ENCODE measurements at regions not wholly inside any gene's neighbourhood (a gene's known extent, or its start where the extent isn't known, plus 50 kb on each side); places are given as distances from the start of the nearest gene placed in this dataset.

DNA sequence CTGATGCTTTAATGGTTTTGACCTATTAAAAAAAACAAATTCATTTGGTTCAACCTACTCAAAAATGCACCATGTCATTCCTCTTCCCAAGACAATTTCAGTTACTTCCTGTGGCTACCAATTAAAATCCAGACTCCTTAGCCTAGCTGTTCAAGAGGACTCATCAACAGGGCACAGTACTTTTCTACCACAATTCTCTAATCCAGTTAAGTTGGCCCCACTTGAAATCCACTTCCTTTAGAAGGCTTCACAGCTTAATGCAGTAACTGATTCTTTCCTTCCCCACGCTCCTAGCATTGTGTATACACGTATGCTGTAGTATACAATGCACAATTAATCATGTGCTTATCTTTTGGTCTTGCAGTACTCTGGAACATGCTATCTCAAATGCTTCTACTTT is 129.8 kb downstream of the UGT8 start:
- DNase-seq, result no peak

DNA sequence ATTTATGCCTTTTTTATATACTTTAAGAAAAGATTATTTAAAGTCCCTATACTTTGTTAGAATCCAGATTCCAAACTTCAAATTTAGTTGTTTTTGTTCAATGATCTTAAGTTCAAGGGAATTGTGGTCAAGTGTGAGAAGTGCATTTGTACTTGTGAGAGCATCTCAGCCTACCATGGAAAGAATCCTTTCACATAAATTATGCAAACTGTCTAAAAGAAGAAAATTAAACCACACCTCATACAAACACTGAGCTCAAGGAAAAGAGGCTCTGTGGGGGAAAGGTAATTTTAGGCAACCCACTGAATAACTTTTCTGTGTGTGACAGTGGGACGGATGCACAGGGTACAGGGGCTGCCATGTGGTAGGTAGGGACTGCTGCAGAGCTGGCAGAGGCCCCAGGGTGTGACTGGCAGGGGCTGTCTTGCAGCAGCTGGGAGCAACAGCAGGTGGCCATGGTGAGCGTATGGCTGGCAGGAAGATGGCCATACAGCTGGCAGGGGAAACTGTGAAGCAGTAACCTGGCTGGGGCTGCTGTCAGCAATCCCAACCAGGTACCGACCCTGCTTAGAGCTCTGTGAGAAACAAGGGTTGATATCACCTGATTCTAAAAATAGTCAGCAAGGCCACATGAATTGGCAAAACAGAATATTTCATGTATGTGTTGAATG is 130.6 kb downstream of the UGT8 start:
- peak; percentile 74 for DNase-seq

DNA sequence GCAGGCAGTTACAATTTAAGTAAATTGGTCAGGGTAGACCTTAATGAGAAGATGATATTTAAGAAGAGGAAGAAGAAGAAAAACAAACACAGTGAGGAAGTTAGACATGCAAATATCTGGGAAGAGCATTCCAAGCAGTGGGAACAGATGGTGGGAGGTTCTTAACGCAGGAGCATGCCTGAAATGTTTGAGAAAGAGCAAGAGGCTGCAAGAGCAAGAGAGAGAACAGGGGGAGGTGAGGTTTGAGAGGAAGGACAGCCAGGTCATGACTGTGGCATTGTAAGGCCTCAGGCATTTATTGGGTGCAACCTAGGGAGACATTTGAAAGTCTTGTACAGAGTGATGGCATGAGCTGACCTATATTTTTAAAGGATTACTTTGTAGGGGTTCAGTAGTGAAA is 136.0 kb downstream of the UGT8 start:
- peak; percentile 75 for DNase-seq

DNA sequence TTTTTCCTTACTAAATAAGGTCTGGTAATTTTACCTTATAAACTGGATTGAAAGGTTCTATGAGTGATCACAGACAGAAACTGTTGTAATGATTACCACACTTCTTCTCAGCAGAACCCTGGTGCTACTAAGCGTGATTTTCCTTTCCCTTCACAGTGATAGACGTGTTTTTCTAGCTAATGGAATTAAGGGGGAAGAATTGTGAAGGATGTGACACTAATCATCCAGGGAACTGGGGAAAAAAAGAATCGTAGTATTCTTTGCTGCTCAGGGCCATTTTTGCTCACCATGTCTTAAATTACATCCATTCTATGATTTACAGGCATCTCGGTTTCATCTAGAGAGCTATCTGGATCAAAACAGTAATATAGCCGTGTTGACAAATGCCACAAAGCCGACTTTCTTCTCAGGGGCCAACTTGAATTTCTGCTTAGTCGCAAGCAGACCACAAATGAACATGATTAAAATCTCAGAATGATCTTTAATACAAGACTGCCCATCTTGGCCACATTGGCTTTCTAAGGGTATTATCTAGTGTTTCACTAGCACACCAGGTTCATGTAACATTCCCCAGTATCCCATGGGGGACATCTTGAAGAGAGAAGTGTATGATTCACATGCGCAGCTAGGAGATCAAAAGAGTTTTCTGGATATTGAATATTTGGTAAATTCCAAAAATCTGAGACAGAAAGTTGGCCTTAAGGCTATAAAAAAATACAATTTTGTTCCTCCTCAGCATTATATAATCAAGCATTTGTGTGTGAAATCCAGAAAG is 154.0 kb downstream of the UGT8 start:
- DNase-seq, result no peak

DNA sequence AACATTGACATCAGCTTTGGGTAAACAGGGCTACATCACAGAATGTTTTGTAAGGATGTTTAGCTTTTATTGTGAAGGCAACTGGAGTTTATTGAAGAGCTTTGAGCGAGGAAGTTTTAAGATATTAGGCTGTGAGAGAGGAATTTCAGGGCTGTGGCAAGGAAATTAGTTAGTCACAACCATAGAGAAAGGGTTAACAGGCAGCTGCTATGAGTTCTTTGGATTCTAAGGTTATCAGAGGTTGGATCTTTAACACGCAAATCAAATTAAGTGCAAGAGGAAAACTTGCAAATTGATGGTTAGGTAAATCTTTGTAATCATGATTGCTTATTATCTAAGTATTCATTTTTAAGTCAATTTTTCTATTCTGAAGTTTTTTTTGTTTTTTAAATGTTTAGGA is 156.0 kb downstream of the UGT8 start:
- DNase-seq, result no peak

DNA sequence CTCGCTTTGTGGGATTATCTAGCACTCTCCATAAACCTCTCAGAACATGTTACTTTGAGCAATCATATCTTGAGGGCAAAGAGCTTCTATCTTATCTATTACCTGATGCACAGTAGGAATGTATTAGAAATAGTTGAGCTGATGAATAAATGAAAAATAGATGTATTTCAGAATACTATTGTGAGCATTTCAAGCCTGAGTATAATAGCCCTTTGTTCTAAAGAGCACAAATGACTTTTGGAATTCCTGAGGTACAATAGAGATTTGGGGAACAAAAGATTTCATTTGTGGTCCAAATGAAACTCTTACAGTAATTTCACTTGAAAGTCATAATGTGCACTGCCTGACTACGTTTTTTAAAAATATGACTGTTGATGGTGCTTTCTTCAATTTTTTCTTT is 159.5 kb downstream of the UGT8 start:
- no peak for DNase-seq

DNA sequence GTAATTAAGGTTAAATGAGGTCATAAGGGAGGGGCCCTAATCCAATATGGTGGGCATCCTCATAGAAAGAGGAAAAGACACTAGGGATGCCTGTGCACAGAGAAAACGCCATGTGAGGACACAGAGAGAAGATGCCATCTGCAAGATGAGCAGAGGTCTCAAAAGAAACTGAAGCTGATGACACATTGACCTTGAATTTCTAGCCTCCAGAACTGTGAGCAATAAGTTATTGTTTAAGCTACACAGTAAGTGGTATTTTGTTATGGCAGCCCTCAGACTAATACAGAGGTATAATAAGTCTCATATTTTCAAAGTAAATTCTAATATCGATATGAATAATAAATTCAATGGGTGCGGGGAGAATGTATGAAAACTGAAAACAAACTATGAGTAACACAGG is 169.9 kb downstream of the UGT8 start:
- no peak for DNase-seq

DNA sequence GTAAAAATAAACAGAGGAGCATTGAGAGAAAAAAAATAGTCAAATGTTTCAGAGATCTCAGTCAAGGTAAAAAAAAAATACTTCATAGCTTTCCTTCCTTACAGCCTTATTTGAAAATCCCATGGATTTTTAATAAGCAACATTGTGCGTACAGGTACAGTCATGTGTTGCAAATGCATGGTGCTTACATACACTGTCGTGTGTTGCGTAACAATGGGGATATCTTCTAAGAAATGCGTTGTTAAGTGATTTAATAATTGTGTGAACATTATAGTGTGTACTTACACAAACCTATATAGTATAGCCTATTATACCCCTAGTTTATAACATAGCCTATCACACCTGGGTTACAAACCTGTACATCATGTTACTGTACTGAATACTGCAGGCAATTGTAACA is 172.0 kb downstream of the UGT8 start:
- DNase-seq, result no peak

DNA sequence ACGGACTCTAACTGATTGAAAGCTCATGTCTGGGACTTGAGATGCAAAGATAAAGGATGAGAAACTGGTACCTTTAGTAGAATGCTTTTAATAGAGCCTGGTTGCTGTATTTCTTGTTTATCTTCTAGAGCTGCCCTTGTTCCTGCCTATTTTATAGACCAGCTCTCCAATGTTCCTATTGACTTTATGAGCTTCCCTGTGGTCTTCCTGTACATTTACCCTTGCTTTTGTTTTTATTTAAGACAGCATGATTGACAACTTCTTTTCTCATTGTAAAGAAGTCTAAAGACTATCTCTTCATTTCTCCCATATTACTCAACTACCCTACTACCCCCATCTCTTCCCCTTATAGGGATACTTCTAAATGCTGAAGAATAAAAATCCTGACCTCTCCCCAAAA is 174.7 kb downstream of the UGT8 start:
- DNase-seq, result no peak

Data from NCI-H2171 treated with DMSO at 0.1 percent for 48 hours (cell line).